Activated T-cell treated with anti-CD3 and anti-CD28 coated beads for 24 hours (primary cell): ENCODE measurements at regions not wholly inside any gene's neighbourhood (a gene's known extent, or its start where the extent isn't known, plus 50 kb on each side); places are given as distances from the start of the nearest gene placed in this dataset.
"Not testable (repeated sequence)": the region's sequence is repeated elsewhere in the genome, so short reads cannot be mapped to it uniquely, and the experiment has no call there.

Experiments
- DNase-seq: peaks from one replicate; pipeline ENCODE4 v3.0.0-alpha.2; 2020; ENCODE audit warnings: low read depth

DNA sequence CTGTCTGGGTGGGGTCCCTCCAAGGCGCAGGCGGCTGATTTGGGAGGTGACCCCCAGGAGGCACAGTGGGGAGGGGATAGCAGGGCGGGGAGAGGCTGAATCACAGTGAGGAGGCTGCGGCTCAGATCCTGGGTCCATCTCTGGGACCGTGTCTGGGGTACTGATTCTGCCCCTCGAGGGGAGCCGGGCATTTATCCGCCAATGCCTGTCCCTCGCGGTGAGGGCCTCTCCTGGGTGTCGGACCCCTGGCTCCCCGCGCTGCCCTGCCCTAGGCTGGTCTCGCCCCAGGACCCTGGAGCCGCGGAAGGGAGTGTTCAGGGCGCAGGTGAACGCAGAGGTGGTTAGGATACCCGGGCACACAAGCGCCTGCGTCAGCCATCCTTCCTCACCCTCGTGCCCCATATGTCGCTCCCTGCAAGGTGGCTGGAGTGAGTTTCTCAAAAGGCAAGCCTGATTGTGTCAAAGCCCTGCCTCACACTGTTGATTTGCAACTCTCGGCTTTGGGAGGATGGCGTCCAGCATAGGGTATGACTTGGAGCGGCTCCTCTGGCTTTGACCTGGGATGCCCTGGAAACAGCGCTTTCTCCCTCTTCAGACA lies 530.9 kb downstream of the PTPRU start:
- no peak for DNase-seq

DNA sequence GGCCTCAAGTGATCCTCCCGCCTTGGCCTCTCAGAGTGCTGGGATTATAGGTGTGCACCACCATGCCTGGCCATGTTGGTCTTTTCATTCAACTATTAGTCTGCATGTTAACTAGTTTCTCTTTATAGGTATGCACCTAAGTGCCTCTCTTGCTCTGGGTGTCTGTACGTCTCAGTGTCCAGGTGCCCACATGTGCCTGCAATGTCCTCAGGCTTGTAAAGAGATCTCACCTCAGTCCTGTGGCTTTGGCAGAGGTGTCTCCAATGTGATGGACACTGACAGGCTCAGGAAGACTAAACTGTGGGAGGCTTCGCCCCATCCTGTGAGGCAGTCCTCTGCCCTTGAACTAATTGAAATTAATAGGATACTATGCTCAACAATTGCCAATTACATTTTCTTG lies 526.3 kb downstream of the PTPRU start:
- DNase-seq, result no peak

GRCh38 chr1:29761159-29761928 lies 525.0 kb downstream of the PTPRU start:
- DNase-seq, result no peak

DNA sequence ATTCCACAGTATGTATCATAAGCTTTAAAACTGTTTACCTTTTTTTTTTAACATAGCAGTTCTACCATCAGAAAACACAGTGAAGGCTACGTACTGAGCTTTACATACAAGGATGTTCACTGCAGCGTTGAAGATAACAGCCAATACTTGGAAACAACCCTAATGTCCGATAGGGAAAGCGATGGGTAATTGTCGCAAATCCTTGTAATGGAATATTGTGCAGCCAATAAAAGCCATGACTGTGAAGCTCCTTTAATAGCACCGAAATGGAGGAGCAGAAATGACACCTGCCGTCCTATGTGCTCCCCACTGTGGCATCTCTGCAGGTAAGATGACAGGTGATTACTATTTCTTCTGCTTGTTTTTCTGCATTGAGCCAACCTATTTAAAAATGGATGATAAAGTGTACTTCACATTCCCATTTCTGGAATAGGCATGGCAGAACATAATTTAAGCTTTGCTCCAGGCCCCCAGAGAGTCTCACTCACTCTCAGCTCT lies 523.8 kb downstream of the PTPRU start:
- no peak for DNase-seq

GRCh38 chr1:29758781-29759499 lies 522.6 kb downstream of the PTPRU start:
- no peak for DNase-seq

GRCh38 chr1:29757866-29758780 lies 521.8 kb downstream of the PTPRU start:
- DNase-seq, result no peak

GRCh38 chr1:29756901-29757725 lies 520.8 kb downstream of the PTPRU start:
- DNase-seq, result no peak

DNA sequence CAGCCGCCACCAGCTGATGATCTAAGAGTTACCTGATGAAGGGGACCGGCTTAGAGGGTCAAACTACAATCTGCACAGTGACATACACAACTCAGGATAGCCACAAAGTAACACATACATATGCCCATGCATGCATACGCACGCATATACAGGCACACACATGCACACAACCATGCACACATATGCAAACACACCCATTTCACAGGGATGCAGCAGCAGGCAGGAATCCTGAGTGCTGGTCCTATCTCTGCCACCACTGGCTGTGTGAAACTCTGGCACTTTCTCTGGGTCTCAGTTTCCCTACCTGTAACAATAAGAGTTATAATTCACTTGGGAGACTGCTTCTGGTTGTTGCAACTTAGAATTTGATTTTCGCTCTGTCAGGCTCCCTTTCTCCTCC lies 520.2 kb downstream of the PTPRU start:
- DNase-seq, result no peak

DNA sequence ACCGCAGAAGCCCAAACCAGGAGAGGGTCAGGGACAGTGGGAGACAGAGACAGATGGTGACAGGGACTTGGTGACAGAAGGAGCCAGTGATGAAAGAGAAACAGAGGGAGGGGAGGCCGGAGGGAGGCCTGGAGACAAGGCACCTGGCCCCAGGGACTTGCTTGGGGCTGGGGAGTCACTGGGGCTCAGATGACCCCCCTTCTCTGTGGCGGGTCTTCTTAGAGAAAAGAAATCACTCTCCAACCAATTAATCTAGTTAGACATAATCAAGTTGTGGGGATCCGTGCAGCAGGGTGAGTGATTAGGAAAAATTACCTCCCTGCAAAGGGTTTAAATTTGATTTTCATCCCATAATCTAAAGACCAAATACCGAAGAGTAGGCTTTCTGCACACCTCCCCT lies 519.8 kb downstream of the PTPRU start:
- DNase-seq, result no peak

- not testable (repeated sequence) for DNase-seq
Observed at GRCh38 chr1:29755412-29756015, 519.2 kb downstream of the PTPRU start.

- DNase-seq, result no peak
Observed at GRCh38 chr1:29754573-29755375, 518.5 kb downstream of the PTPRU start.

DNA sequence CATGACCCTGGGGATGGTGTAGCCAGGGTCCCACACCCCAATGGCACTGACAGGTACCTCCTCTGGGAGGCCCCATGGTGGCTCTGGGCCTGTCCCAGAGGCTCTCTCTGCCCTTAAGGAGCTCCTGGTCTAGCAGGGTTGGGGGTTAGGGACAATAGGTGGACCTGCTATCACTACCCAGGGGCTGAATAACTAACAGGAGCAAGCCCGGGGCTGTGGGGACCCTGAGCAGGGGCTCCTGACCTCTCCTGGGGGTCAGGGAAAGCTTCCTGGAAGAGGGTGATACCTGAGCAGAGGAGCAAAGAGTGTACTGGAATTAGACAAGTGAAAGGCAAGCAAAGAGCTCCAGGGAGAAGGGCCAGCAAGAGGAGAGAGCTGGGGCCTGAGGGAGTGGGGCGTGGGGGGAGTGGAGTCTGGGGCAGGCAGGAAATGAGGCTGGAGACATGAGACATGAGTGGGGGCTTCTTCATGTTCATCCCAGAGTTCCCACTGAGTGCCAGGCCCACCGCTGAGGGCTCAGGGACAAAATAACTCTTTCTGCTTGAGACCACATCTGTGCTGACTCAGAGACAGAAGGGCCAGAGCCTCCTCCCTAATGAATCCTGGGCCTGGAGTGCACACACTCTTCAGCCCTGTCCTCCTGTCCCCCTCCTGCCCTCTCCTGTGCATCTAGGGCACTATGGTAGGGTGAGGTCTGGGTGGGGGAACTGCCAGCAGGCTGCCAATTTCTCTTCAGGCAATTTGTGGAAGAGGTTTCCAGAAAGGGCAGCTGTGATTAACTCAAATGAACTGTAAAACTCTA lies 517.6 kb downstream of the PTPRU start:
- no peak for DNase-seq

DNA sequence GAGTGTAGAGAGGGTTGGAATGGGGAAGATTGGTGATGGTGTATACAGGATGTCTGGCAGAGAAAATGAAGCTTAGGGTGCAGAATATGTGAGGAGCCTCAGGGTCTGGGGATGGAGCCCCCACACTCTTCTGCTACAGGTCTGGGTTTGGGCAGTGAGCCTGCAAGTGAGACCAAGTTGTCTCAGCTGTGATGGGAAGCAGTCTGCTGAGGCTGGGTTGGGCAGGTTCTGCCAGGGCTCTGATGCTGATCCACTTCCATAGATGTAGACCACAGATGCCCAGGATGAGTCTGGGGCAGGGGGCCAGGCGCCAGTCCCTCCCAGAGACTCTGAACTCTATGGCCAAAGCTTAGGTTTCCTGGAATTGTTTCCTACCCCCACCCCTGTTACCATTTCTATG lies 516.9 kb downstream of the PTPRU start:
- DNase-seq, result no peak

GRCh38 chr1:29752141-29752540 lies 515.8 kb downstream of the PTPRU start:
- DNase-seq, result no peak

DNA sequence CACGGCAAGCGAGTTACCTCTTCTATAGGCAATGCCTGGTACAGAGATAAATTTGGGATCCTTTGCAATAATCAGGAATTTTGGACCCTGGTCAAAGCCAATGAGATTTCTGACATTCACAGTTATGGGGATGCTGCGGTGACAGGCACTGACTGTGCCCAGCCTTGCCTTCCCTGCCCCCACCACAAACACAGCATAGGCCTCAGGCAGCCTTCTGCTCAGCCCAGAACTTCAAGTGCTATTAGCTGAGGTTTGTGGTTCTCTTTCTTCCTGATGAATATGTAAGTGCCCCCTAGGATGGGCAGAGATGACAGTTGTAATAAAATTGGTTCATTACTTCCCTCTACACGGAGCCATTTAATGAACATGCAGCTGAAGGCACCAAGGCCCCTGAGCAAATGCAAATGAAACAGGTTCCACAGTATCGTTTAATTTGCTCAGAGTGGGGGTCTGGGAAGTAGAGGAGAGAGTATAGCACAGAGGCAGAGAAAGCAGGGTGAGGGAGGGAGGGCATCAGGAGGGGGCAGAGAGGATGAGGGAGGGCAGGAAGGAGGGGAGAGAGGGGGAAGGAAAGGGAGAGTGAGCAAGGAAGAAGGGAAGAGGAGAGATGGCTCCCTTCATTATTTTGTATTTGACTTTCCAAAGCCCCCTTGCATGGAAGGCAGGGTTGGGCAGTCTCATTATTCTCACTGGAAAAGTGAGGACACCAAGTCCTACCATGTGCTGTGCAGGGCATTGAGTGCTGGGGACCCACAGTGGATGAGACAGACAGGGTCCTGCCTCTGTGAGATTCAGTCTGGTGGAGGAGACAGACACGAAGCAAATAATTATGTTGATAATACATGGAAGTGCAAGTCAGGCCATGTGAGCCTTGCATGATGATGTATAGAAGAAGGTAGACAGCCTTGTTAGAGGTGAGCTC lies 513.0 kb downstream of the PTPRU start:
- DNase-seq, result no peak

DNA sequence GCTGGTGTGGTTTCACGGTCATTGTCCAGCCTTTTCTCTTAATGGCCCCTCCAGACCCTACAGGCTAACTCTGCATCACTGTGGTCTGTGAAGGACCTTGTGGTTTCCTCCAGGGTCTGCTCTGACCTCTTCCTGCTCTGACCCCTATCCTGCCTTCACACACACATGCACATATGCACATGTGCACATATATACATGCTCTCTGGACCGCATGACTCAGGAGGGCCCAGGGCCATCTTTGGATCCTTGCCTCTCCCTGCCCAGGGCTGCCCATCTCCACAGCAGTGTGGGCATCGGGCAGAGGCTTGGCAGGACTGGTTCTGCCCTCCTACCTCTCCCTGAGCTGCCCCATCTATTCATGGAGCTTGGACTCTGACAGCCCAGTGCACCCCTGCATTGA lies 510.9 kb downstream of the PTPRU start:
- no peak for DNase-seq

GRCh38 chr1:29746076-29746665 lies 509.8 kb downstream of the PTPRU start:
- DNase-seq, result no peak
